ENCODE measurements at regions not wholly inside any gene's neighbourhood (a gene's known extent, or its start where the extent isn't known, plus 50 kb on each side); places are given as distances from the start of the nearest gene placed in this dataset.
"Not testable (repeated sequence)": the region's sequence is repeated elsewhere in the genome, so short reads cannot be mapped to it uniquely, and the experiment has no call there.

DNA sequence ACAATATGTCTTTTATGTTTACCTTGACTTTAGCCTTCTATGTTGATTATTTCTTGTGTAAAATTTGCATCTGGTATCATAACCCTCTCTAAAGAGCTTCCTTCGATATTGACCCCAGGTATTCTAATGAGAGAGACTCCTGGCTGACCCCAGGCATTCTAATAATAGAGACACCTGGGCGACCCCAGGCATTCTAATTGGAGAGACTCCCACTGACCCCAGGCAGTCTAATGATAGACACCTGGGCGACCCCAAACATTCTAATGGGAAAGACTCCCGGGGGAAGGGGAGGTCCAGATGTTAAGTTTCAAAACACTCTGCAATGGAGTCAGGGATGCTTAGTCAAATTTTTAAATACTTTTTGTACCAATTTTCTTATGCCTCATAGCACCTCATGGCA is 726.4 kb downstream of the COL12A1 start:
- no peak overlapping the region for H3K4me3 ChIP-seq (ENCODE audit: low read length)
- DNase-seq (ENCODE audit: low read depth) = no peak
- TF ChIP-seq, protein P1, sequence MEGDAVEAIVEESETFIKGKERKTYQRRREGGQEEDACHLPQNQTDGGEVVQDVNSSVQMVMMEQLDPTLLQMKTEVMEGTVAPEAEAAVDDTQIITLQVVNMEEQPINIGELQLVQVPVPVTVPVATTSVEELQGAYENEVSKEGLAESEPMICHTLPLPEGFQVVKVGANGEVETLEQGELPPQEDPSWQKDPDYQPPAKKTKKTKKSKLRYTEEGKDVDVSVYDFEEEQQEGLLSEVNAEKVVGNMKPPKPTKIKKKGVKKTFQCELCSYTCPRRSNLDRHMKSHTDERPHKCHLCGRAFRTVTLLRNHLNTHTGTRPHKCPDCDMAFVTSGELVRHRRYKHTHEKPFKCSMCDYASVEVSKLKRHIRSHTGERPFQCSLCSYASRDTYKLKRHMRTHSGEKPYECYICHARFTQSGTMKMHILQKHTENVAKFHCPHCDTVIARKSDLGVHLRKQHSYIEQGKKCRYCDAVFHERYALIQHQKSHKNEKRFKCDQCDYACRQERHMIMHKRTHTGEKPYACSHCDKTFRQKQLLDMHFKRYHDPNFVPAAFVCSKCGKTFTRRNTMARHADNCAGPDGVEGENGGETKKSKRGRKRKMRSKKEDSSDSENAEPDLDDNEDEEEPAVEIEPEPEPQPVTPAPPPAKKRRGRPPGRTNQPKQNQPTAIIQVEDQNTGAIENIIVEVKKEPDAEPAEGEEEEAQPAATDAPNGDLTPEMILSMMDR (conservative IDR thresholded peaks at IDR 0.05; ENCODE audit: low read length) = no peak

DNA sequence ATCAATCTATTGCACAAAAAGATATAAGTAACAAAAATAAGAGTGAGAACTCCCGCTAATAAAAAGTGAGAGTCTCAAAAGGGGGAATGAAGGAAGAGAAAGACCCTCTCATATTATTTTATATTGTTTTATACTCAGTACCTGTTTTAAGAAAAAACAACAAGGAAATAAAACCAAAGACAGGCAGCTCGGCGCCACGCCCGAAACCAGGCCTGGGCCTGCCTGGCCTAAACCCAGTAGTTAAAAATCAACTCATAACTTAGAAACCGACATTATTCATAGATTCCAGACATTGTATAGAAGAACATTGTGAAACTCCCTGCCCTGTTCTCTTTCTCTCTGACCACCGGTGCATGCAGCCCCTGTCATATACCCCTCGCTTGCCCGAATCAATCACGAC is 731.8 kb downstream of the COL12A1 start:
- not testable (repeated sequence) for DNase-seq (ENCODE audit: low read depth); H3K4me3 ChIP-seq (ENCODE audit: low read length)

DNA sequence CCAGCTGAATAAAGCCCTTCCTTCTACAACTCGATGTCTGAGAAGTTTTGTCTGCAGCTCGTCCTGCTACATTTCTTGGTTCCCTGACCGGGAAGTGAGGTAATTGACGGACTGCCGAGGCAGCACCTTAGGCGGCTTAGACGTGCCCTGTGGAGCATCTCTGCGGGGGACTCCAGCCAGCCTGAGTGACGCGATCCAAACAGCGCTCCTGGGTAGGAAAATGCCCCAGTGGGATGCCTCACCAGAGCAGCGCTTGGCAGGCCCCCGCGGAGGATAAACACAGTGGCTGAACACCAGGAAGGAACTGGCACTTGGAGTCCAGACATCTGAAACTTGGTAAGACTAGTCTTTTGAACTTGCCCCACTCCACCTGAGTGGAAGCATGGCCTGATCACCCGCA is 737.3 kb downstream of the COL12A1 start:
- not testable (repeated sequence) for DNase-seq (ENCODE audit: low read depth); H3K4me3 ChIP-seq (ENCODE audit: low read length)

DNA sequence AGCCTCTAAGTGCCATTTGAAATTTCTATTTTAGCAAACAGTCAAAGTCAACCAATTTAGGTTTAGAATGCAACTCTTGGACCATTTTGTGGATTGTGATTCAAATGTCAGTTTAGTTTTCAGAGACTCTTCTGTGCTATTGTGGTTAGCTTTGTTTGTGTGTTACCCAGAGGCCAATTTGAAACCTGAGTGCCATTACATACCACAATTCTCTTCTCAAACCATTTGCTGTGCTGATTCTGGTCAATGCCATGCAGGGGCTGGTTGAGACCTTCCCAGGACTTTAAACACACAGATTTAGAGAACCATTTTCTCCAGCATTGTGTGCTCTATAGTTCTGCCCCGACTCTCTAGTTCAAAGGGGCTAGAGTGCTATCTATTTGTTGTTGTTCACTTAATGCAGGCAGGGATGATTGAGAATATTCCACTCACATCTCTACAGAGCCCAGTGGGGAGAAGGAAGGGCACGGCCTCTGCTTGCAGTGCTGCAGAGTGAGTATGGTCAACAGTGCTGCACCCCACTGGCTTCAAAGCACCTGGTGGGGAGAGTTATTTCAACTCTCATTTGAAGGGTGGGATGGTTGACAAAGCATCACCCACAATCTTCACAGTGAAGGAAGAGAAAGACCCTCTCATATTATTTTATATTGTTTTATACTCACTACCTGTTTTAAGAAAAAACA is 738.2 kb downstream of the COL12A1 start:
- DNase-seq (ENCODE audit: low read depth) = no peak
- H3K4me3 ChIP-seq (ENCODE audit: low read length) = no peak overlapping the region
- TF ChIP-seq, protein P1 (conservative IDR thresholded peaks at IDR 0.05; ENCODE audit: low read length) = no peak

DNA sequence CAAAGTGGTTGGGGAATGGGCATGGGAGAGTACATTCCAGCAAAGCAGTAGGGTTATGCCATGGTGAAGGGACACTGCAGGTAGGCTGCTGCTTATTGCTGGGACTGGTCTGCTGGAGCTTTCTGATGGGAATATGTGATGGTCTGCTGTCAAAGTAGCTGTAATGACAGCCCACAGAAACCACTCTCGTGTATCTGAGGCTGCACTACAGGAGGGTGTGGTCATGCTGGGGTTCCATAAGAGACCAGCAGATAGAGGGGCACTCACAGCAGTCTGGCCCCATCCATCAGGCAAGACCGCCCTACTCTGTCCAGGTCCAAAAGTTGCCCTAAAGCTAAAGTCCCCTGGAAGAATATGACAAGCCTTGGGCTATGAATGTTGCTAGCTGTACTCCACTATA is 739.3 kb downstream of the COL12A1 start:
- H3K4me3 ChIP-seq (ENCODE audit: low read length) = no peak overlapping the region
- TF ChIP-seq, protein P1 (conservative IDR thresholded peaks at IDR 0.05; ENCODE audit: low read length) = no peak
- DNase-seq (ENCODE audit: low read depth) = no peak

DNA sequence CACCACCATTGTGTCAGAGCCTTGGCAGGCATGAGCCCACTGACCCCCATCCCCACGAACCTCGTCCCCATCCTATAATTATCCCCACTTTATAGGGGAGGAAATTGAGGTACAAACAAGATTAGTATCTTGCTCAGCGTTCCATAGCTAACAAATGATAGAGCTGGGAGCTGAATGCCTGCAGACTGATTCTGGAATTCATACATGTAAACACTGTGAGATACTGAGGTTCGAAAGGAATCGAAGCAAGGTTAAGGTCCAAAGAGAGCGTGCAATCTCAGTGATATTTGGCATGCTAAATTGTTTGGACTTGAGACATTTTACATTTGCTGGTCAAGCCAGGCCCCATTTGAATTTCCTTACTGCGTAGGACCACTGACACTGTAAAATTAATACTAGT is 746.6 kb downstream of the COL12A1 start:
- TF ChIP-seq, protein P1 (conservative IDR thresholded peaks at IDR 0.05; ENCODE audit: low read length) = no peak
- no peak for DNase-seq (ENCODE audit: low read depth)
- H3K4me3 ChIP-seq (ENCODE audit: low read length) = no peak overlapping the region

DNA sequence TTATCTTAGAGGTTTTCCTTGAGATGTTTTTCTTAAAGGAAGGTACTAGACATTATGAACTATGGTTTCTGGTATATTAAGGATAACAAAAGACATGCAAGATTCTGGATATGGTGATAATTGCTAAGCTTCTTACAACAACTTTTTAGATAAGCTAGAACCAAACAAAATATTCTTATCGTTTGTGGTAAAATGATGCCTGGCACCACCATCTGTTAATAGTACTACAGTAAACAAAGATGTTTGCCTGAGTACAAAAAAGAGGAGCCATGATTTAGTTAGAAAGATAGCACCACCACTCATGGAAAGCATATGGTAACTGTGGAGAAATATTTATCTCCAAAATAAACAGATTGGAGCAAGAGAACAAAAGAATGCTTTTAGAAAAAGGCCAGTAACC is 747.3 kb downstream of the COL12A1 start:
- TF ChIP-seq, protein P1 (conservative IDR thresholded peaks at IDR 0.05; ENCODE audit: low read length) = no peak
- no peak for DNase-seq (ENCODE audit: low read depth)
- H3K4me3 ChIP-seq (ENCODE audit: low read length) = no peak overlapping the region

DNA sequence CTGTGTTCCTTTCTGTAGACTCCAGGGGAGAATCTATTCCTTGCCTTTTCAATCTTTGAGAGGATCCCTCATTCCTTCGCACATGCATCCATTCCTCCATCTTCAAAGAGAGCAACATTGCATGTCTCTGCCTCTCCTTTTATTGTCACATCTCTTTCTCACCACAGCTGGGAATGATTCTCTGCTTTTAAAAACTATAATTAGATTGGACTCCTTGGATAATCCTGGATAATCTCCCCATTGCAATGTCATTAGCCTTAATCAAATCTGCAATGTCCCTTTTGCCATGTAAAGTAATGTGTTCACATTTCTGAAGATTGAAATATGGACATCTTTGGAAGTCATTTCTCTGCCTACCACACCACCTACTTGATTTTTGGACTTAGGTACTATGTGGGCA is 750.1 kb downstream of the COL12A1 start:
- TF ChIP-seq, protein P1 (conservative IDR thresholded peaks at IDR 0.05; ENCODE audit: low read length) = no peak
- DNase-seq (ENCODE audit: low read depth) = no peak
- H3K4me3 ChIP-seq (ENCODE audit: low read length) = no peak overlapping the region

All from AG10803 (cell line).